Upper lobe of left lung (tissue), 4 donors: ENCODE measurements at regions not wholly inside any gene's neighbourhood (a gene's known extent, or its start where the extent isn't known, plus 50 kb on each side); places are given as distances from the start of the nearest gene placed in this dataset.

Experiments
- CTCF ChIP-seq, 6 experiments: fragments of 450-650 bp in 4 of 6; fragments of 200-600 bp in 2 of 6; sonication (generic) in 2 of 6; IDR thresholded peaks; one replicate each; pipeline ENCODE4 v1.5.1; 2016 to 2019; ENCODE audit warnings: antibody characterized with exemption in 6 of 6
- EP300 ChIP-seq, 4 donors: sonication (generic); formaldehyde crosslinking; IDR thresholded peaks; one replicate each; pipeline ENCODE4 v1.5.1; 2017; ENCODE audit warnings: antibody characterized with exemption in 4 of 4, control low read depth in 2 of 4
- POLR2A ChIP-seq, 4 donors: fragments of 450-650 bp; IDR thresholded peaks; one replicate each; pipeline ENCODE4 v1.5.1; 2016 to 2017; ENCODE audit warnings: antibody characterized with exemption in 4 of 4, mild to moderate bottlenecking in 2 of 4
- POLR2AphosphoS5 ChIP-seq, 2 donors: sonication (generic); formaldehyde crosslinking; IDR thresholded peaks; one replicate each; pipeline ENCODE4 v1.5.1; 2017; ENCODE audit warnings: antibody characterized with exemption in 2 of 2

DNA sequence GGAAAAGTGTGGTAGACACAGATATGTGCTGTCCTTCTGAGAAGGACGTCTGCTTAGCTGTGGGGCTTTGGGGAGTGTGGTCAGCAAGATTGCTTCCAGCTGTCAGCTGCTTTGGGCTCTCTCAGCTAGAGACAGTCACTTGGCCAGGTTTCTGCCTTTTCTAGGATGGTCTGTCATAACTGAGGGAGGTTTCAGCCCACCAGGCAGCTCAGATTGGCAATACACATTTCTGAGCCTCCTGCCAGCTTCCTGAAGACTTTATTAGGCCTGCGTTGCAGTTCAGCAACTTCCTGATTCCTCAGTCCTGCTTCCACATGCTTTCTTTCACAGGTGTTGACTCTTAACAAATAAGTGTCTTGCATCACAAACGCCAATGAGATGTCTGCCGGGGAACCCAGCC is 286.5 kb downstream of the SQOR start:
- no peak for TF ChIP-seq CTCF (IDR thresholded peaks at IDR 0.05)
- no peak for TF ChIP-seq EP300 (IDR thresholded peaks at IDR 0.05)
- TF ChIP-seq POLR2A (IDR thresholded peaks at IDR 0.05): no peak
- TF ChIP-seq POLR2AphosphoS5 (IDR thresholded peaks at IDR 0.05): no peak
